K562 (cell line): ENCODE measurements at regions not wholly inside any gene's neighbourhood (a gene's known extent, or its start where the extent isn't known, plus 50 kb on each side); places are given as distances from the start of the nearest gene placed in this dataset.

Experiments
- ATAC-seq: fragments of 200-7000 bp; cut with Tn5 transposase; 3 replicates; pipeline ENCODE4 v1.9.1; 2020; ENCODE audit warnings: moderate library complexity
- BruUV-seq: library from RNA; stranded (reverse); fragments of 400-500 nt; replicated peaks from 2 replicates; lab custom pipeline; 2021; lab: Mats Ljungman, UMichigan
- CTCF ChIA-PET: fragments of 300-600 bp; formaldehyde crosslinking; extraction: SDS; loops from one replicate; lab custom pipeline; 2021; ENCODE audit warnings: low intra/inter-chr PET ratio; lab: Yijun Ruan, JAX
- POLR2A ChIA-PET: fragments of 300-600, 350-650 bp; sonication (Branson Sonifier 250); formaldehyde crosslinking; extraction: SDS; loops from one replicate; lab custom pipeline; 2021; ENCODE audit warnings: antibody characterized with exemption, inconsistent platforms; lab: Yijun Ruan, JAX
- DNase-seq, 4 experiments: peaks; one replicate each; pipeline versions ENCODE4 v3.0.0 to v3.0.0-alpha.2; 2011 to 2018; ENCODE audit warnings: low spot score in 3 of 4, mixed read lengths in 3 of 4; ENCODE audit errors: extremely low read depth in 1 of 4
- FAIRE-seq: peaks from 2 replicates; lab custom pipeline; 2011; peaks lifted over from hg19 to GRCh38; lab: Jason Lieb, UNC
- H2AFZ ChIP-seq: 2 replicates; pipeline ENCODE4 v1.6.0; 2011; ENCODE audit warnings: low read depth, low read length, control low read depth, inconsistent platforms
- H3K27ac ChIP-seq: fragments of 200-600 bp; 3 replicates; pipeline ENCODE4 v1.8.0; 2011; ENCODE audit warnings: low read depth, mild to moderate bottlenecking, control low read depth, inconsistent platforms, low read length, moderate library complexity, mixed read lengths; ENCODE audit errors: extremely low read depth
- H3K27me3 ChIP-seq, 2 experiments: fragments of 300-600 bp in 1 of 2; 2 replicates in 1 of 2; 3 replicates in 1 of 2; pipeline versions ENCODE4 v1.6.0 to v1.8.0; 2011; ENCODE audit warnings: inconsistent platforms in 2 of 2, low read length in 2 of 2, mild to moderate bottlenecking in 1 of 2, mixed read lengths in 1 of 2, moderate library complexity in 1 of 2; ENCODE audit not compliant: control insufficient read depth in 2 of 2, insufficient read depth in 2 of 2
- H3K36me3 ChIP-seq: fragments of 300-600 bp; 3 replicates; pipeline ENCODE4 v1.8.0; 2011; ENCODE audit warnings: mild to moderate bottlenecking, low read length, inconsistent platforms; ENCODE audit not compliant: control insufficient read depth, insufficient read depth
- H3K4me1 ChIP-seq, 2 experiments: fragments of 200-600 bp in 1 of 2; replicated peaks in 1 of 2; 2 replicates in 1 of 2; 3 replicates in 1 of 2; pipeline versions ENCODE4 v1.5.1 to v1.8.0; 2011; ENCODE audit warnings: inconsistent platforms in 2 of 2, low read length in 2 of 2, mild to moderate bottlenecking in 1 of 2, mixed read lengths in 1 of 2, moderate library complexity in 1 of 2; ENCODE audit not compliant: control insufficient read depth in 2 of 2, insufficient read depth in 2 of 2
- H3K4me2 ChIP-seq: 2 replicates; pipeline ENCODE4 v1.6.1; 2011; ENCODE audit warnings: low read length, control low read depth, inconsistent platforms, mixed read lengths; ENCODE audit not compliant: insufficient read depth
- H3K4me3 ChIP-seq: fragments of 200-600 bp; sonication (generic), shearing (Covaris generic); 2 replicates; pipeline ENCODE4 v1.5.1; 2016; ENCODE audit warnings: control low read depth, inconsistent platforms
- H3K79me2 ChIP-seq: fragments of 200-600 bp; 3 replicates; pipeline ENCODE4 v1.8.0; 2011; ENCODE audit warnings: low read length, inconsistent platforms; ENCODE audit not compliant: control insufficient read depth, insufficient read depth
- H3K9ac ChIP-seq, 2 experiments: 2 replicates each; pipeline versions ENCODE4 v1.6.0 to v1.6.1; 2011; ENCODE audit warnings: low read depth in 2 of 2, low read length in 2 of 2, control low read depth in 1 of 2, inconsistent platforms in 1 of 2, mild to moderate bottlenecking in 1 of 2, mixed read lengths in 1 of 2; ENCODE audit not compliant: insufficient read depth in 1 of 2
- H3K9me1 ChIP-seq: one replicate; pipeline ENCODE4 v1.6.0; 2011; ENCODE audit warnings: inconsistent platforms, mild to moderate bottlenecking, low read length, moderate library complexity; ENCODE audit not compliant: control insufficient read depth, insufficient read depth
- H3K9me3 ChIP-seq: replicated peaks from 2 replicates; pipeline ENCODE4 v1.5.1; 2011; ENCODE audit warnings: low read depth, low read length, inconsistent platforms; ENCODE audit not compliant: control insufficient read depth, insufficient read depth
- H4K20me1 ChIP-seq: replicated peaks from 2 replicates; pipeline ENCODE4 v1.6.1; 2011; ENCODE audit warnings: low read length, inconsistent platforms, mixed read lengths; ENCODE audit not compliant: control insufficient read depth, insufficient read depth
- PHTF2 ChIP-seq: fragments of 250-450 bp; sonication (Bioruptor Pico); IDR thresholded peaks from 2 replicates; pipeline ENCODE4 v1.5.0; 2021; ENCODE audit warnings: mild to moderate bottlenecking
- ZBTB26 ChIP-seq: fragments of 450-650 bp; formaldehyde crosslinking; IDR thresholded peaks from 2 replicates; pipeline ENCODE4 v1.4.0; 2022; ENCODE audit warnings: missing genetic modification characterization
- WGBS: fragments of 100-300 bp; shearing (Covaris generic); methylation state at CpG from one replicate; pipeline ENCODE4 v1.1.6; 2016; ENCODE audit warnings: low coverage, mixed read lengths; ENCODE audit not compliant: insufficient coverage; ENCODE audit errors: missing lambda C conversion rate; 5-methylcytosine and 5-hydroxymethylcytosine counted together
- in situ Hi-C: fragments of 300-500 bp; cut with MboI; formaldehyde crosslinking; loops from 4 replicates; pipeline ENCODE4 v1.15.0; 2018; ENCODE audit warnings: inconsistent platforms, mixed read lengths
- intact Hi-C: fragments of 100-400 bp; cut with micrococcal nuclease; formaldehyde crosslinking; loops from 2 replicates; pipeline ENCODE4 v1.14.2; 2022

GRCh38 chr2:241948299-241948897 lies 78.9 kb downstream of the RTP5 start:
- no peak for ATAC-seq

More at GRCh38 chr2:241948299-241948897, 78.9 kb downstream of the RTP5 start:
- Histone ChIP-seq H3K4me1 (peaks cover 0 to 13% of the 10 kb centered on the region in 2 experiments; a peak in 2 of 5 replicates), H3K27me3 (peaks cover 0 to 7% of the 10 kb centered on the region in 2 experiments; a peak in 1 of 5 replicates), H3K9ac (no peak overlapping the region), H3K9me1 (no peaks in the 10 kb centered on the region), H3K9me3 (no peaks in the 10 kb centered on the region; the same call in 1 of the 2 replicates), H3K36me3 (no peaks in the 10 kb centered on the region), H4K20me1 (0 out of 2 replicates have a peak, but pooled peaks cover 4% of the 10 kb centered on the region), H3K4me2 (no peak overlapping the region), H3K4me3 (no peak overlapping the region), H2AFZ (no peak overlapping the region), H3K79me2 (no peaks in the 10 kb centered on the region), H3K27ac (no peak overlapping the region)
- CTCF ChIA-PET: no interaction called here
- intact Hi-C loops: no loop called here
- 53% methylated on average over 5 of the region's 8 CpGs for WGBS
- POLR2A ChIA-PET: no interaction called here
- DNase-seq (no peak), FAIRE-seq (no peak)
- in situ Hi-C loops: no loop called here
- no peak for TF ChIP-seq PHTF2
- TF ChIP-seq ZBTB26 (CRISPR knock-in tag): 0 out of 2 replicates have a peak, but pooled peaks have one; percentile 57
- no TSS peak for BruUV-seq
